Activated naive CD4-positive, alpha-beta T cell (primary cell): ENCODE measurements at regions not wholly inside any gene's neighbourhood (a gene's known extent, or its start where the extent isn't known, plus 50 kb on each side); places are given as distances from the start of the nearest gene placed in this dataset.
A peak's percentile ranks its signal among the peaks of the same experiment; 100 is the strongest.

ENCODE experiments used
- DNase-seq, 4 experiments: peaks; one replicate each; lab custom pipeline; 2025; lab: John Stamatoyannopoulos, UW

GRCh38 chr5:54676481-54677340 lies 159.2 kb downstream of the SNX18 start:
- DNase-seq, result no peak

- no peak for DNase-seq
Observed at GRCh38 chr5:54673523-54674225, 156.1 kb downstream of the SNX18 start.

GRCh38 chr5:54672871-54673270 lies 155.3 kb downstream of the SNX18 start:
- DNase-seq, result no peak

- no peak for DNase-seq
Observed at GRCh38 chr5:54671681-54672080, 154.1 kb downstream of the SNX18 start.

- DNase-seq, result no peak
Observed at GRCh38 chr5:54671111-54671531, 153.6 kb downstream of the SNX18 start.

GRCh38 chr5:54670281-54670680 lies 152.7 kb downstream of the SNX18 start:
- DNase-seq, result no peak

GRCh38 chr5:54669845-54670244 lies 152.3 kb downstream of the SNX18 start:
- no peak for DNase-seq

GRCh38 chr5:54669285-54669684 lies 151.7 kb downstream of the SNX18 start:
- no peak for DNase-seq

GRCh38 chr5:54668096-54668495 lies 150.5 kb downstream of the SNX18 start:
- no peak for DNase-seq

- DNase-seq, result no peak
Observed at GRCh38 chr5:54667136-54667535, 149.6 kb downstream of the SNX18 start.

GRCh38 chr5:54663866-54664265 lies 146.3 kb downstream of the SNX18 start:
- no peak for DNase-seq

- no peak for DNase-seq
Observed at GRCh38 chr5:54661111-54661510, 143.6 kb downstream of the SNX18 start.

- DNase-seq, result no peak
Observed at GRCh38 chr5:54659700-54660131, 142.2 kb downstream of the SNX18 start.

GRCh38 chr5:54658010-54658409 lies 140.5 kb downstream of the SNX18 start:
- DNase-seq, result no peak

- DNase-seq, result no peak
Observed at GRCh38 chr5:54656261-54656728, 138.7 kb downstream of the SNX18 start.

- DNase-seq, result no peak
Observed at GRCh38 chr5:54655761-54656160, 138.2 kb downstream of the SNX18 start.

- no peak for DNase-seq
Observed at GRCh38 chr5:54655266-54655665, 137.7 kb downstream of the SNX18 start.

GRCh38 chr5:54653956-54654614 lies 136.5 kb downstream of the SNX18 start:
- DNase-seq, result no peak

- no peak for DNase-seq
Observed at GRCh38 chr5:54651482-54652076, 134.0 kb downstream of the SNX18 start.

- DNase-seq, result no peak
Observed at GRCh38 chr5:54649041-54649504, 131.5 kb downstream of the SNX18 start.

- DNase-seq, result peak in 3 of 4 experiments; percentile 3 to 46 (median 43)
Observed at GRCh38 chr5:54646356-54647101, 129.0 kb downstream of the SNX18 start.
